ENCODE measurements at regions not wholly inside any gene's neighbourhood (a gene's known extent, or its start where the extent isn't known, plus 50 kb on each side); places are given as distances from the start of the nearest gene placed in this dataset.

GRCh38 chr11:39668640-39669039 is 1790.8 kb downstream of the LRRC4C start:
- no peak overlapping the region for H3K9ac ChIP-seq
- CTCF ChIA-PET: interaction anchor here (1.2 kb wide), 1 partner anchor 21 kb away, joined by 3 read pairs; no protein-coding TSS in a partner anchor
- H3K9me3 ChIP-seq: no peaks in the 10 kb centered on the region
- under 1% methylated on average over 4 of the region's 4 CpGs for WGBS (ENCODE audit: low lambda C conversion rate)
- no peak overlapping the region for H2AFZ ChIP-seq (ENCODE audit: low read depth)
- no peak overlapping the region for H3K4me2 ChIP-seq
- no peaks in the 10 kb centered on the region for H4K20me1 ChIP-seq (ENCODE audit: insufficient read depth)
- no peaks in the 10 kb centered on the region for H3K36me3 ChIP-seq (replicated peaks in 1 of 2; ENCODE audit: control insufficient read depth in 1 of 2, insufficient read depth in 2 of 2, low read length in 1 of 2)
- H3K27ac ChIP-seq (ENCODE audit: low read depth in 2 of 2, low read length in 1 of 2): no peak overlapping the region
- H3F3A ChIP-seq (replicated peaks; ENCODE audit: insufficient read depth): no peaks in the 10 kb centered on the region
- DNase-seq: no peak
- no peaks in the 10 kb centered on the region for H3K27me3 ChIP-seq (ENCODE audit: insufficient read depth)
- H3K79me2 ChIP-seq (ENCODE audit: insufficient read depth): no peaks in the 10 kb centered on the region
- no peak overlapping the region for H3K4me3 ChIP-seq (ENCODE audit: low read depth in 2 of 2, low read length in 1 of 2)
- H3K4me1 ChIP-seq (ENCODE audit: control insufficient read depth in 1 of 2, insufficient read depth in 2 of 2, low read depth in 1 of 2, low read length in 1 of 2): no peaks in the 10 kb centered on the region
- POLR2A ChIA-PET: no interaction called here
- H3K9me2 ChIP-seq: no peaks in the 10 kb centered on the region
- TF ChIP-seq FOXM1 (IDR thresholded peaks at IDR 0.05; ENCODE audit: low read depth): no peak
- no peak for TF ChIP-seq YY1 (IDR thresholded peaks at IDR 0.05; ENCODE audit: low read depth)
- no peak for TF ChIP-seq GATA2 (CRISPR knock-in tag; IDR thresholded peaks at IDR 0.05)
- no peak for TF ChIP-seq TAF1 (IDR thresholded peaks at IDR 0.05; ENCODE audit: borderline replicate concordance, low read depth, low read length)
- TF ChIP-seq ZBTB33 (IDR thresholded peaks at IDR 0.05; ENCODE audit: borderline replicate concordance, low read depth): no peak
- TF ChIP-seq RFX5 (IDR thresholded peaks at IDR 0.05; ENCODE audit: low read length): no peak
- no peak for TF ChIP-seq RXRA (IDR thresholded peaks at IDR 0.05; ENCODE audit: borderline replicate concordance, low read depth)
- TF ChIP-seq MAX (IDR thresholded peaks at IDR 0.05; ENCODE audit: low read depth): no peak
- TF ChIP-seq RCOR1 (IDR thresholded peaks at IDR 0.05; ENCODE audit: low read length): no peak
- TF ChIP-seq MXI1 (IDR thresholded peaks at IDR 0.05; ENCODE audit: low read depth, low read length): no peak
- TF ChIP-seq NRF1 (IDR thresholded peaks at IDR 0.05; ENCODE audit: low read depth, low read length): no peak
- TF ChIP-seq CHD2 (IDR thresholded peaks at IDR 0.05; ENCODE audit: low read length, partially characterized antibody): no peak
- no peak for TF ChIP-seq SMC3 (IDR thresholded peaks at IDR 0.05; ENCODE audit: low read depth, low read length)
- no peak for TF ChIP-seq CTCF (IDR thresholded peaks at IDR 0.05)
- no peak for TF ChIP-seq ELF1 (IDR thresholded peaks at IDR 0.05)
- TF ChIP-seq SIN3A (IDR thresholded peaks at IDR 0.05; ENCODE audit: borderline replicate concordance, low read depth, low read length): no peak
- no peak for TF ChIP-seq USF2 (IDR thresholded peaks at IDR 0.05; ENCODE audit: borderline replicate concordance, low read depth, low read length)
- no peak for TF ChIP-seq GABPA (IDR thresholded peaks at IDR 0.05; ENCODE audit: low read depth)

Data from SK-N-SH (cell line).